Mucosa of rectum (tissue), 2 donors: ENCODE measurements at regions not wholly inside any gene's neighbourhood (a gene's known extent, or its start where the extent isn't known, plus 50 kb on each side); places are given as distances from the start of the nearest gene placed in this dataset.

Source experiments
- H3K27ac ChIP-seq, 2 donors: one replicate each; pipeline ENCODE4 v1.7.0; 2013; ENCODE audit warnings: inconsistent platforms in 2 of 2, low read depth in 2 of 2, low read length in 2 of 2
- H3K27me3 ChIP-seq, 2 donors: one replicate each; pipeline ENCODE4 v1.7.0; 2013; ENCODE audit warnings: low read length in 2 of 2; ENCODE audit not compliant: control insufficient read depth in 2 of 2, insufficient read depth in 2 of 2
- H3K36me3 ChIP-seq, 2 donors: one replicate each; pipeline ENCODE4 v1.7.0; 2013; ENCODE audit warnings: low read length in 2 of 2; ENCODE audit not compliant: control insufficient read depth in 2 of 2, insufficient read depth in 2 of 2
- H3K4me1 ChIP-seq, 2 donors: one replicate each; pipeline ENCODE4 v1.7.0; 2013; ENCODE audit warnings: low read length in 2 of 2, mild to moderate bottlenecking in 1 of 2; ENCODE audit not compliant: control insufficient read depth in 2 of 2, insufficient read depth in 2 of 2
- H3K4me3 ChIP-seq, 2 donors: one replicate each; pipeline ENCODE4 v1.7.0; 2013; ENCODE audit warnings: low read length in 2 of 2
- H3K9ac ChIP-seq, 2 donors: one replicate each; pipeline ENCODE4 v1.7.0; 2013; ENCODE audit warnings: low read length in 2 of 2, low read depth in 1 of 2, mild to moderate bottlenecking in 1 of 2
- H3K9me3 ChIP-seq, 2 donors: one replicate each; pipeline ENCODE4 v1.7.0; 2013; ENCODE audit warnings: low read length in 2 of 2; ENCODE audit not compliant: control insufficient read depth in 2 of 2
- donor health status: healthy.
- donor health status: Normal muscosa, but diverticular disease.

GRCh38 chr5:6849316-6850105, 136.3 kb downstream of the TENT4A start:
- H3K9ac ChIP-seq = no peak overlapping the region
- no peaks in the 10 kb centered on the region for H3K4me1 ChIP-seq
- H3K27me3 ChIP-seq = no peaks in the 10 kb centered on the region
- no peaks in the 10 kb centered on the region for H3K9me3 ChIP-seq
- H3K4me3 ChIP-seq = no peak overlapping the region
- no peaks in the 10 kb centered on the region for H3K36me3 ChIP-seq
- H3K27ac ChIP-seq = no peak overlapping the region

GRCh38 chr5:6850106-6850432, 136.8 kb downstream of the TENT4A start:
- no peak overlapping the region for H3K4me3 ChIP-seq
- H3K27ac ChIP-seq = no peak overlapping the region
- no peaks in the 10 kb centered on the region for H3K9me3 ChIP-seq
- no peaks in the 10 kb centered on the region for H3K36me3 ChIP-seq
- H3K9ac ChIP-seq = no peak overlapping the region
- no peaks in the 10 kb centered on the region for H3K4me1 ChIP-seq
- H3K27me3 ChIP-seq = no peaks in the 10 kb centered on the region

- no peak overlapping the region for H3K4me3 ChIP-seq
- no peak overlapping the region for H3K9ac ChIP-seq
- H3K4me1 ChIP-seq = no peaks in the 10 kb centered on the region
- no peak overlapping the region for H3K27ac ChIP-seq
- no peaks in the 10 kb centered on the region for H3K27me3 ChIP-seq
- H3K36me3 ChIP-seq = no peaks in the 10 kb centered on the region
- H3K9me3 ChIP-seq = no peaks in the 10 kb centered on the region
Measured at GRCh38 chr5:6856653-6857052, 143.4 kb downstream of the TENT4A start.

- H3K4me3 ChIP-seq = no peak overlapping the region
- no peak overlapping the region for H3K27ac ChIP-seq
- H3K36me3 ChIP-seq = no peaks in the 10 kb centered on the region
- no peaks in the 10 kb centered on the region for H3K9me3 ChIP-seq
- no peaks in the 10 kb centered on the region for H3K27me3 ChIP-seq
- H3K9ac ChIP-seq = no peak overlapping the region
- no peaks in the 10 kb centered on the region for H3K4me1 ChIP-seq
Measured at GRCh38 chr5:6858419-6858818, 145.2 kb downstream of the TENT4A start.

- Histone ChIP-seq H3K4me3 (no peak overlapping the region), H3K36me3 (no peaks in the 10 kb centered on the region), H3K27me3 (no peaks in the 10 kb centered on the region), H3K27ac (no peak overlapping the region), H3K9me3 (no peaks in the 10 kb centered on the region), H3K4me1 (no peaks in the 10 kb centered on the region), H3K9ac (no peak overlapping the region)
Measured at GRCh38 chr5:6859023-6859422, 145.8 kb downstream of the TENT4A start.

- Histone ChIP-seq H3K27ac (no peak overlapping the region), H3K9me3 (no peaks in the 10 kb centered on the region), H3K36me3 (no peaks in the 10 kb centered on the region), H3K4me1 (no peaks in the 10 kb centered on the region), H3K9ac (no peak overlapping the region), H3K27me3 (no peaks in the 10 kb centered on the region), H3K4me3 (no peak overlapping the region)
Measured at GRCh38 chr5:6859951-6860638, 146.9 kb downstream of the TENT4A start.

GRCh38 chr5:6861036-6861435, 147.8 kb downstream of the TENT4A start:
- Histone ChIP-seq H3K27me3 (no peaks in the 10 kb centered on the region), H3K27ac (no peak overlapping the region), H3K36me3 (no peaks in the 10 kb centered on the region), H3K4me1 (no peaks in the 10 kb centered on the region), H3K9ac (no peak overlapping the region), H3K4me3 (no peak overlapping the region), H3K9me3 (no peaks in the 10 kb centered on the region)

- Histone ChIP-seq H3K9me3 (no peaks in the 10 kb centered on the region), H3K27me3 (no peaks in the 10 kb centered on the region), H3K9ac (no peak overlapping the region)
Measured at GRCh38 chr5:6861667-6862066, 148.4 kb downstream of the TENT4A start.

GRCh38 chr5:6862306-6862705, 149.1 kb downstream of the TENT4A start:
- Histone ChIP-seq H3K9me3 (no peaks in the 10 kb centered on the region), H3K4me3 (no peak overlapping the region), H3K9ac (no peak overlapping the region), H3K27ac (no peak overlapping the region), H3K4me1 (no peaks in the 10 kb centered on the region), H3K27me3 (no peaks in the 10 kb centered on the region), H3K36me3 (no peaks in the 10 kb centered on the region)

More at GRCh38 chr5:6861667-6862066, 148.4 kb downstream of the TENT4A start:
- Histone ChIP-seq H3K36me3 (no peaks in the 10 kb centered on the region), H3K27ac (no peak overlapping the region), H3K4me3 (no peak overlapping the region), H3K4me1 (no peaks in the 10 kb centered on the region)

GRCh38 chr5:6867712-6868111, 154.5 kb downstream of the TENT4A start:
- no peaks in the 10 kb centered on the region for H3K36me3 ChIP-seq
- H3K9me3 ChIP-seq = no peaks in the 10 kb centered on the region
- no peaks in the 10 kb centered on the region for H3K4me1 ChIP-seq
- H3K27me3 ChIP-seq = no peaks in the 10 kb centered on the region
- H3K4me3 ChIP-seq = no peak overlapping the region
- no peak overlapping the region for H3K9ac ChIP-seq
- H3K27ac ChIP-seq = no peak overlapping the region
